Liver (tissue), 8 donors: ENCODE measurements at regions not wholly inside any gene's neighbourhood (a gene's known extent, or its start where the extent isn't known, plus 50 kb on each side); places are given as distances from the start of the nearest gene placed in this dataset.
A peak's percentile ranks its signal among the peaks of the same experiment; 100 is the strongest.

Source experiments
- DNase-seq: peaks from one replicate; pipeline ENCODE4 v3.0.0-alpha.2; 2017; ENCODE audit warnings: low spot score
- H3K27ac ChIP-seq, 2 donors: one replicate each; pipeline ENCODE4 v1.7.0; 2013; ENCODE audit warnings: inconsistent platforms in 2 of 2, low read length in 2 of 2, control low read depth in 1 of 2, low read depth in 1 of 2, mild to moderate bottlenecking in 1 of 2
- H3K27me3 ChIP-seq, 4 donors: one replicate each; pipeline versions ENCODE4 v1.6.1 to v1.7.0; 2013; ENCODE audit warnings: low read length in 3 of 4, inconsistent platforms in 1 of 4, mild to moderate bottlenecking in 1 of 4, moderate library complexity in 1 of 4; ENCODE audit not compliant: control insufficient read depth in 4 of 4, insufficient read depth in 4 of 4
- H3K36me3 ChIP-seq, 4 donors: one replicate each; pipeline versions ENCODE4 v1.6.1 to v1.7.0; 2013; ENCODE audit warnings: low read length in 3 of 4, mild to moderate bottlenecking in 3 of 4, low read depth in 1 of 4, moderate library complexity in 1 of 4; ENCODE audit not compliant: control insufficient read depth in 4 of 4, insufficient read depth in 3 of 4
- H3K4me1 ChIP-seq, 4 donors: one replicate each; pipeline versions ENCODE4 v1.6.1 to v1.7.0; 2013; ENCODE audit warnings: low read length in 3 of 4, mild to moderate bottlenecking in 3 of 4, moderate library complexity in 1 of 4; ENCODE audit not compliant: control insufficient read depth in 4 of 4, insufficient read depth in 4 of 4
- H3K4me3 ChIP-seq, 3 donors: one replicate each; pipeline versions ENCODE4 v1.6.1 to v1.7.0; 2013; ENCODE audit warnings: low read length in 3 of 3, control low read depth in 1 of 3, low read depth in 1 of 3, mild to moderate bottlenecking in 1 of 3
- H3K9ac ChIP-seq, 2 donors: one replicate each; pipeline ENCODE4 v1.7.0; 2013; ENCODE audit warnings: low read length in 2 of 2, mild to moderate bottlenecking in 2 of 2, moderate library complexity in 2 of 2, control low read depth in 1 of 2, low read depth in 1 of 2
- H3K9me3 ChIP-seq, 4 donors: one replicate each; pipeline versions ENCODE4 v1.6.1 to v1.7.0; 2013; ENCODE audit warnings: low read length in 3 of 4; ENCODE audit not compliant: control insufficient read depth in 4 of 4
- ATF3 ChIP-seq: IDR thresholded peaks from 2 replicates; pipeline ENCODE4 v1.6.1; 2016; ENCODE audit warnings: antibody characterized with exemption
- CTCF ChIP-seq: fragments of 150-350 bp; IDR thresholded peaks from 2 replicates; pipeline ENCODE4 v1.5.1; 2017; ENCODE audit warnings: improper control_type of control experiment, low read depth, low read length; ENCODE audit not compliant: missing input control
- EGR1 ChIP-seq, 2 donors: IDR thresholded peaks; 2 replicates each; pipeline ENCODE4 v1.6.1; 2016 to 2018; ENCODE audit warnings: antibody characterized with exemption in 2 of 2, low read depth in 2 of 2
- FOXA1 ChIP-seq: IDR thresholded peaks from 2 replicates; pipeline ENCODE4 v1.6.1; 2016; ENCODE audit warnings: antibody characterized with exemption
- FOXA2 ChIP-seq: IDR thresholded peaks from 2 replicates; pipeline ENCODE4 v1.6.1; 2016; ENCODE audit warnings: antibody characterized with exemption
- GABPA ChIP-seq, 2 donors: IDR thresholded peaks in 1 of 2; conservative IDR thresholded peaks in 1 of 2; 2 replicates each; pipeline ENCODE4 v1.6.1; 2016; ENCODE audit warnings: antibody characterized with exemption in 2 of 2, mild to moderate bottlenecking in 1 of 2, moderate library complexity in 1 of 2
- HNF4A ChIP-seq, 2 donors: conservative IDR thresholded peaks; 2 replicates each; pipeline ENCODE4 v1.6.1; 2016; ENCODE audit warnings: antibody characterized with exemption in 2 of 2, mild to moderate bottlenecking in 2 of 2
- HNF4G ChIP-seq: IDR thresholded peaks from 2 replicates; pipeline ENCODE4 v1.6.1; 2016; ENCODE audit warnings: antibody characterized with exemption
- JUND ChIP-seq, 2 donors: IDR thresholded peaks; 2 replicates each; pipeline ENCODE4 v1.6.1; 2016; ENCODE audit warnings: antibody characterized with exemption in 2 of 2
- MAX ChIP-seq: IDR thresholded peaks from 2 replicates; pipeline ENCODE4 v1.6.1; 2016; ENCODE audit warnings: antibody characterized with exemption
- NR2F2 ChIP-seq: IDR thresholded peaks from 2 replicates; pipeline ENCODE4 v1.6.1; 2016; ENCODE audit warnings: antibody characterized with exemption
- RAD21 ChIP-seq, 2 donors: IDR thresholded peaks; 2 replicates each; pipeline ENCODE4 v1.6.1; 2016; ENCODE audit warnings: antibody characterized with exemption in 2 of 2, mild to moderate bottlenecking in 2 of 2
- REST ChIP-seq: IDR thresholded peaks from 2 replicates; pipeline ENCODE4 v1.6.1; 2016; ENCODE audit warnings: antibody characterized with exemption, mild to moderate bottlenecking
- RXRA ChIP-seq, 2 donors: IDR thresholded peaks; 2 replicates each; pipeline ENCODE4 v1.6.1; 2017 to 2018; ENCODE audit warnings: antibody characterized with exemption in 2 of 2, mild to moderate bottlenecking in 1 of 2
- SP1 ChIP-seq: IDR thresholded peaks from 2 replicates; pipeline ENCODE4 v1.6.1; 2018; ENCODE audit warnings: antibody characterized with exemption, mild to moderate bottlenecking
- TAF1 ChIP-seq: conservative IDR thresholded peaks from 2 replicates; pipeline ENCODE4 v1.6.1; 2016; ENCODE audit warnings: antibody characterized with exemption, mild to moderate bottlenecking
- YY1 ChIP-seq: IDR thresholded peaks from 2 replicates; pipeline ENCODE4 v1.6.1; 2016; ENCODE audit warnings: antibody characterized with exemption, mild to moderate bottlenecking
- ZBTB33 ChIP-seq: IDR thresholded peaks from 2 replicates; pipeline ENCODE4 v1.6.1; 2016; ENCODE audit warnings: antibody characterized with exemption
- whole genome bisulfite sequencing: extraction: QIAGEN DNeasy Blood & Tissue Kit; methylation state at CpG from one replicate; pipeline ENCODE4 v1.1.7; 2013; 5-methylcytosine and 5-hydroxymethylcytosine counted together
- donor health status: healthy.
- donor health status: healthy.
- donor health status: healthy.
- donor health status: healthy.
- donor health status: healthy.

- no peak for TF ChIP-seq REST
Measured at GRCh38 chr7:79610748-79611304, 157.4 kb upstream of the MAGI2 start (continued).

GRCh38 chr7:79610313-79610712 is 156.8 kb upstream of the MAGI2 start:
- H3K4me3 ChIP-seq: no peak overlapping the region
- no peak for DNase-seq
- TF ChIP-seq ATF3 (no peak), ZBTB33 (no peak), TAF1 (no peak), YY1 (no peak), NR2F2 (no peak), HNF4A (conservative IDR thresholded peaks at IDR 0.05) (no peak), REST (no peak), RAD21 (IDR thresholded peaks at IDR 0.05) (no peak), FOXA2 (no peak), MAX (no peak)
- H3K27ac ChIP-seq: no peak overlapping the region
- peaks cover 0 to 6% (median 0%) of the 10 kb centered on the region in 4 donors for H3K4me1 ChIP-seq
- no peak overlapping the region for H3K9ac ChIP-seq
- peaks cover 0 to 3% (median 0%) of the 10 kb centered on the region in 4 donors for H3K9me3 ChIP-seq
- H3K27me3 ChIP-seq: no peaks in the 10 kb centered on the region
- H3K36me3 ChIP-seq: no peaks in the 10 kb centered on the region
- WGBS: 77% methylated on average over 1 of the region's 1 CpG

- DNase-seq: no peak
- Histone ChIP-seq H3K4me1 (peaks cover 0 to 6% (median 0%) of the 10 kb centered on the region in 4 donors), H3K27me3 (no peaks in the 10 kb centered on the region), H3K36me3 (no peaks in the 10 kb centered on the region), H3K4me3 (no peak overlapping the region), H3K27ac (no peak overlapping the region), H3K9me3 (no peaks in the 10 kb centered on the region), H3K9ac (no peak overlapping the region)
- 26% methylated on average over 1 of the region's 1 CpG for WGBS
- TF ChIP-seq RXRA (IDR thresholded peaks at IDR 0.05) (peak in 1 of 2 donors; percentile 20), GABPA (IDR thresholded peaks at IDR 0.05 in 1 of 2, conservative IDR thresholded peaks at IDR 0.05 in 1 of 2) (no peak), RAD21 (IDR thresholded peaks at IDR 0.05) (no peak), NR2F2 (no peak), HNF4A (conservative IDR thresholded peaks at IDR 0.05) (peak; percentile 72 to 87), EGR1 (IDR thresholded peaks at IDR 0.05; ENCODE audit: low read depth in 2 of 2) (no peak), CTCF (no peak), JUND (IDR thresholded peaks at IDR 0.05) (no peak), TAF1 (no peak), HNF4G (peak; percentile 37), FOXA1 (no peak), SP1 (peak; percentile 66), YY1 (no peak)
Measured at GRCh38 chr7:79608005-79608404, 154.5 kb upstream of the MAGI2 start.
